ENCODE measurements at regions not wholly inside any gene's neighbourhood (a gene's known extent, or its start where the extent isn't known, plus 50 kb on each side); places are given as distances from the start of the nearest gene placed in this dataset.
"Not testable (repeated sequence)": the region's sequence is repeated elsewhere in the genome, so short reads cannot be mapped to it uniquely, and the experiment has no call there.

DNA sequence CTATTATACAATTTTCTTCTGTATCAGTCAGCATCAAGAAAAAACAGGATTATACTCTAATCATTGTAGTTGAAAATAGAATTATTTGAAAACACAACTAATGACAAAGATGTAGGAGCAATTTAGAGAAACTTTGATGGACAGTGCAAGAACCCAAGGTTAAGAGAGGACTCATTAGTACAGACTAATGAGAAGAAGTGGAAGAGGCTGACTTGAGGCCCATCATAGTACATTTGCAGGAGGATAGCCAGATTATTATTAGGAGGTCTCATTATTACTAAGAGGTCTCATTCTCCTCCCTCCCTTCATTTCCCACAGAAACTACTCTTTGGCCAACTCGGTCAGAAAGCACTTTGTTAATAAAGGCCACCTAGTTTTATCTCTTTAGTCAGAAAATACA lies 1983.0 kb downstream of the SUCLG1 start:
- H3K9me3 Mint-ChIP-seq (ENCODE audit: low read depth): peaks cover 3% of the 10 kb centered on the region
- H3K27ac Mint-ChIP-seq: no peak overlapping the region
- no peak for DNase-seq
- no peaks in the 10 kb centered on the region for H3K27me3 Mint-ChIP-seq
- no peaks in the 10 kb centered on the region for H3K36me3 Mint-ChIP-seq
- no peak for ATAC-seq
- CTCF ChIA-PET: no interaction called here
- H3K4me3 Mint-ChIP-seq: no peak overlapping the region
- no peaks in the 10 kb centered on the region for H3K4me1 Mint-ChIP-seq

GRCh38 chr2:82428251-82428650 lies 2030.8 kb downstream of the SUCLG1 start:
- ATAC-seq (no peak), DNase-seq (no peak)
- Mint-ChIP-seq H3K27ac (no peak overlapping the region), H3K36me3 (no peaks in the 10 kb centered on the region), H3K4me3 (no peak overlapping the region), H3K27me3 (no peaks in the 10 kb centered on the region), H3K9me3 (ENCODE audit: low read depth) (peaks cover 4% of the 10 kb centered on the region), H3K4me1 (no peaks in the 10 kb centered on the region)
- CTCF ChIA-PET: no interaction called here

GRCh38 chr2:82412021-82412420 lies 2047.1 kb downstream of the SUCLG1 start:
- Mint-ChIP-seq H3K36me3 (no peaks in the 10 kb centered on the region), H3K4me1 (no peaks in the 10 kb centered on the region), H3K4me3 (no peak overlapping the region), H3K9me3 (ENCODE audit: low read depth) (peaks cover 6% of the 10 kb centered on the region), H3K27me3 (no peaks in the 10 kb centered on the region), H3K27ac (no peak overlapping the region)
- no peak for ATAC-seq
- CTCF ChIA-PET: no interaction called here
- no peak for DNase-seq

DNA sequence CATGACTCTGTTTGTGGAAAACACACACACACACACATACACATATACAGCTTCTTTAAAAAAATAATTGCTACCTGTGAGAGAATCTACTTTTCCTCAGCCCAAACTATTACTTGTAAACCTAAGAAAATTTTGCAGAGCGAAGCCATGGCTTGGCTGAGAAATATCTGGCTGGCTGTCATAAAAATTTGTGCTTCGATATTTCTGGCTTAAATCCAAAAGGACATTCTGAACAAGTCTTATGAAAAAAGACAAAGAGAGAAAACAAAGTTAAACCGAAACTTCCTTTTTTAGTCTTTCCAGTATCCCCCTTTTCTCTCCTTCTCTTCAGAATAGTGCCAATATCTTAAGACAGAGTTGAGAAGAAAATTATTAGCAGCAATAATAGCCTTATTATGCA lies 2048.0 kb downstream of the SUCLG1 start:
- no peak for ATAC-seq
- CTCF ChIA-PET: no interaction called here
- no peaks in the 10 kb centered on the region for H3K36me3 Mint-ChIP-seq

DNA sequence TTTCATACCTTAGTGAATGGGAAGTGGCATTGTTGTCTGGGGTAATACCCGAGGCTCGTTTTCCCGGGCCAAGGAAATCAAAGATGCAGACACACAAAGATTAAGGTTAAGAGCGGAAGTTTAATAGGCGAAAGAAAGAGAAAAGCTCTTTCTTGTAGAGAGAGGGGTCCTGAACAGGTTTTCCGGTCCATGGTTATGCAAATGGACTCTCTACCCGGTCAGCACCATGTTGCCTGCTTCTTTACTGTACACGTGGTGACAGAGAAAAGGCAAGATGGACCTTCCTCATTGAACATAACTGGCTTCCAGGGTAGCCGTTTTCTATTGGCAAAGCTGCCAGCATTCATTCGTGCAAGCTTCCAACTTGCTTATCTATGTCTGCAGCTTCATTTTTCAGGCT lies 2063.5 kb downstream of the SUCLG1 start:
- Mint-ChIP-seq H3K9me3 (ENCODE audit: low read depth) (peaks cover 6% of the 10 kb centered on the region), H3K4me1 (no peaks in the 10 kb centered on the region), H3K4me3 (no peak overlapping the region), H3K36me3 (no peaks in the 10 kb centered on the region), H3K27me3 (no peaks in the 10 kb centered on the region), H3K27ac (no peak overlapping the region)
- no peak for DNase-seq
- CTCF ChIA-PET: no interaction called here
- no peak for ATAC-seq

More for the DNA sequence above, 2048.0 kb downstream of the SUCLG1 start:
- no peak overlapping the region for H3K4me3 Mint-ChIP-seq
- DNase-seq: no peak
- H3K9me3 Mint-ChIP-seq (ENCODE audit: low read depth): peaks cover 6% of the 10 kb centered on the region
- H3K27me3 Mint-ChIP-seq: no peaks in the 10 kb centered on the region
- no peaks in the 10 kb centered on the region for H3K4me1 Mint-ChIP-seq
- no peak overlapping the region for H3K27ac Mint-ChIP-seq

DNA sequence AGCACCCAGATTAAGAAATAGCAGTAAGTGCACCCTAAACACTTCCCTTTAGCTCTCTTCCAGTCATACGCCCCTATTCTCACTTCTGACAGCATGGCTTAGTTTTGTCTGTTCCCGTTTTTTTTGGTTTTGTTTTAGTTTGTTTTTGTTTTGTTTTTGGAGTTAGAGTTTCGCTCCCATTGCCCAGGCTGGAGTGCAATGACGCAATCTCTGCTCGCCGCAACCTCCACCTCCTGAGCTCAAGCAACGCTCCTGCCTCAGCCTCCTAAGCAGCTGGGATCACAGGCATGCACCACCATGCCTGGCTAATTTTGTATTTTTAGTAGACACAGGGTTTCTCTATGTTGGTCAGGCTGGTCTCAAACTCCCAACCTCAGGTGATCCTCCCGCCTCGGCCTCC lies 2067.7 kb downstream of the SUCLG1 start:
- Mint-ChIP-seq H3K4me1 (no peaks in the 10 kb centered on the region), H3K27ac (no peak overlapping the region), H3K4me3 (no peak overlapping the region), H3K36me3 (no peaks in the 10 kb centered on the region), H3K9me3 (ENCODE audit: low read depth) (peaks cover 7% of the 10 kb centered on the region), H3K27me3 (no peaks in the 10 kb centered on the region)
- ATAC-seq: no peak
- CTCF ChIA-PET: no interaction called here
- no peak for DNase-seq

- H3K27me3 Mint-ChIP-seq: no peaks in the 10 kb centered on the region
- H3K36me3 Mint-ChIP-seq: no peaks in the 10 kb centered on the region
These were observed 2051.1 kb upstream of the LRRTM1 start for GRCh38 chr2:82355622-82356021.

GRCh38 chr2:82345910-82346309 lies 2041.4 kb upstream of the LRRTM1 start:
- Mint-ChIP-seq H3K27ac (no peak overlapping the region), H3K9me3 (ENCODE audit: low read depth) (peaks cover 7% of the 10 kb centered on the region), H3K27me3 (no peaks in the 10 kb centered on the region), H3K4me3 (no peak overlapping the region), H3K36me3 (no peaks in the 10 kb centered on the region), H3K4me1 (no peaks in the 10 kb centered on the region)
- CTCF ChIA-PET: no interaction called here
- ATAC-seq (no peak), DNase-seq (no peak)

More at GRCh38 chr2:82355622-82356021, 2051.1 kb upstream of the LRRTM1 start:
- Mint-ChIP-seq H3K4me1 (no peaks in the 10 kb centered on the region), H3K9me3 (ENCODE audit: low read depth) (peaks cover 6% of the 10 kb centered on the region), H3K27ac (no peak overlapping the region), H3K4me3 (no peak overlapping the region)
- ATAC-seq (no peak), DNase-seq (no peak)
- CTCF ChIA-PET: no interaction called here

- peaks cover 7% of the 10 kb centered on the region for H3K9me3 Mint-ChIP-seq (ENCODE audit: low read depth)
- H3K36me3 Mint-ChIP-seq: no peaks in the 10 kb centered on the region
- CTCF ChIA-PET: no interaction called here
- no peaks in the 10 kb centered on the region for H3K4me1 Mint-ChIP-seq
- no peak overlapping the region for H3K27ac Mint-ChIP-seq
- no peaks in the 10 kb centered on the region for H3K27me3 Mint-ChIP-seq
- ATAC-seq (no peak), DNase-seq (no peak)
- H3K4me3 Mint-ChIP-seq: no peak overlapping the region
These were observed 2040.1 kb upstream of the LRRTM1 start for GRCh38 chr2:82344670-82345069.

- CTCF ChIA-PET: no interaction called here
- Mint-ChIP-seq H3K27me3 (no peaks in the 10 kb centered on the region), H3K4me3 (no peak overlapping the region), H3K27ac (no peak overlapping the region), H3K9me3 (ENCODE audit: low read depth) (peaks cover 7% of the 10 kb centered on the region), H3K36me3 (no peaks in the 10 kb centered on the region), H3K4me1 (no peaks in the 10 kb centered on the region)
- ATAC-seq (no peak), DNase-seq (no peak)
These were observed 2037.8 kb upstream of the LRRTM1 start for GRCh38 chr2:82342356-82342755.

- ATAC-seq (no peak), DNase-seq (no peak)
- Mint-ChIP-seq H3K4me3 (no peak overlapping the region), H3K4me1 (no peaks in the 10 kb centered on the region), H3K27me3 (no peaks in the 10 kb centered on the region), H3K9me3 (ENCODE audit: low read depth) (peaks cover 7% of the 10 kb centered on the region), H3K27ac (no peak overlapping the region), H3K36me3 (no peaks in the 10 kb centered on the region)
- CTCF ChIA-PET: no interaction called here
These were observed 2036.1 kb upstream of the LRRTM1 start for GRCh38 chr2:82340578-82341053.

DNA sequence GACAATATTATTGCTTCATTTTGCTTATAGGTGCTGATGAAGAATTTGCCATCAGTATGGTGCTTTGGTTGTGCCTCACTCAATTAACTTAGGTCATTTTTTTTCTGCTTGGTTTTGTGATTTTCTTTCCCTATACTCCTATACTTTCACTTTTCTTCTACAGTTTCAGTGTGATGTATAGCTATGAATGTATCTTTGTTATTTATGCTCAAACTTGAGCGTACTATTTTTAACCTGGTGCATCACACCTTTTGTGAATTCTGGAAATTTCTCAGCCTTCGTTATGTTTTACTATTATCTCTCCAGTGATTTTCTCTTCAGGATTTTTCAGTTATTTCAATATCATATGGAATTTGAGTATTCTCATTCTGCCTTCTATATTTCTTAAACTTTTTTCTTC lies 2035.3 kb upstream of the LRRTM1 start:
- CTCF ChIA-PET: no interaction called here
- peaks cover 5% of the 10 kb centered on the region for H3K9me3 Mint-ChIP-seq (ENCODE audit: low read depth)
- no peak overlapping the region for H3K4me3 Mint-ChIP-seq
- H3K27ac Mint-ChIP-seq: no peak overlapping the region
- DNase-seq (no peak), ATAC-seq (no peak)
- H3K36me3 Mint-ChIP-seq: no peaks in the 10 kb centered on the region
- no peaks in the 10 kb centered on the region for H3K27me3 Mint-ChIP-seq
- H3K4me1 Mint-ChIP-seq: no peaks in the 10 kb centered on the region

- CTCF ChIA-PET: no interaction called here
- Mint-ChIP-seq H3K36me3 (no peaks in the 10 kb centered on the region), H3K9me3 (ENCODE audit: low read depth) (peaks cover 4% of the 10 kb centered on the region), H3K4me3 (no peak overlapping the region), H3K27me3 (no peaks in the 10 kb centered on the region), H3K27ac (no peak overlapping the region), H3K4me1 (no peaks in the 10 kb centered on the region)
- DNase-seq: no peak
- ATAC-seq: no peak
These were observed 2029.1 kb upstream of the LRRTM1 start for GRCh38 chr2:82333697-82334096.

GRCh38 chr2:82330155-82330554 lies 2025.6 kb upstream of the LRRTM1 start:
- Mint-ChIP-seq H3K27me3 (no peaks in the 10 kb centered on the region), H3K27ac (no peak overlapping the region), H3K36me3 (no peaks in the 10 kb centered on the region), H3K9me3 (ENCODE audit: low read depth) (peaks cover 14% of the 10 kb centered on the region), H3K4me3 (no peak overlapping the region), H3K4me1 (no peaks in the 10 kb centered on the region)
- no peak for DNase-seq
- CTCF ChIA-PET: no interaction called here
- no peak for ATAC-seq

DNA sequence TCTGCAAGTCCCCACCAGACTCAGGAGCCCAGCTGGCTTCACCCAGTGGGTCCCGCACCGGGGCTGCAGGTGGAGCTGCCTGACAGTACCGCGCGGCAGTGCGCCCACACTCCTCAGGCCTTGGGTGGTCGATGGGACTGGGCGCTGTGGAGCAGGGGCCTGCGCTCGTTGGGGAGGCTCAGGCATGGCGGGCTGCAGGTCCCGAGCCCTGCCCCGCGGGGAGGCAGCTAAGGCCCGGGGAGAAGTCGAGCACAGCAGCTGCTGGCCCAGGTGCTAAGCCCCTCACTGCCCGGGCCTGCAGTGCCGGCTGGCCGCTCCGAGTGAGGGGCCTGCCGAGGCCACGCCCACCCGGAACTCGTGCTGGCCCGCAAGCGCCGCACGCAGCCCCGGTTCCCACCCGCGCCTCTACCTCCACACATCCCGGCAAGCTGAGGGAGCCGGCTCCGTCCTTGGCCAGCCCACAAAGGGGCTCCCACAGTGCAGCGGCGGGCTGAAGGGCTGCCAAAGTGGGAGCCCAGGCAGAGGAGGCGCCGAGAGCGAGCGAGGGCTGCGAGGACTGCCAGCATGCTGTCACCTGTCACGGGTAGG lies 2021.7 kb upstream of the LRRTM1 start:
- H3K4me3 Mint-ChIP-seq, CTCF ChIA-PET, H3K27me3 Mint-ChIP-seq, H3K27ac Mint-ChIP-seq, H3K36me3 Mint-ChIP-seq, DNase-seq, H3K4me1 Mint-ChIP-seq, ATAC-seq: not testable (repeated sequence)
- peaks cover 11% of the 10 kb centered on the region for H3K9me3 Mint-ChIP-seq (ENCODE audit: low read depth)

Measured in activated CD8-positive, alpha-beta memory T cell treated with anti-CD3 and anti-CD28 coated beads, Interleukin-2, amount 10 ng/mL, durations not matched to agents 7 days and 5 days (primary cell).